ENCODE measurements at regions not wholly inside any gene's neighbourhood (a gene's known extent, or its start where the extent isn't known, plus 50 kb on each side); places are given as distances from the start of the nearest gene placed in this dataset.
"Not testable (repeated sequence)": the region's sequence is repeated elsewhere in the genome, so short reads cannot be mapped to it uniquely, and the experiment has no call there.

- DNase-seq: no peak
Measured at GRCh38 chr3:96491023-96491422, 323.4 kb upstream of the EPHA6 start.

GRCh38 chr3:96491868-96492267, 322.5 kb upstream of the EPHA6 start:
- DNase-seq: no peak

GRCh38 chr3:96510334-96510733, 304.1 kb upstream of the EPHA6 start:
- DNase-seq: no peak

- DNase-seq: no peak
Measured at GRCh38 chr3:96537165-96537564, 277.2 kb upstream of the EPHA6 start.

- DNase-seq: no peak
Measured at GRCh38 chr3:96538186-96538585, 276.2 kb upstream of the EPHA6 start.

- DNase-seq: no peak
Measured at GRCh38 chr3:96548073-96548472, 266.3 kb upstream of the EPHA6 start.

- no peak for DNase-seq
Measured at GRCh38 chr3:96576935-96577334, 237.5 kb upstream of the EPHA6 start.

GRCh38 chr3:96584066-96584465, 230.3 kb upstream of the EPHA6 start:
- DNase-seq: no peak

GRCh38 chr3:96606865-96607264, 207.5 kb upstream of the EPHA6 start:
- not testable (repeated sequence) for DNase-seq

GRCh38 chr3:96619475-96619874, 194.9 kb upstream of the EPHA6 start:
- DNase-seq: peak in 1 of 2 experiments; percentile 19

- DNase-seq: no peak
Measured at GRCh38 chr3:96622878-96623277, 191.5 kb upstream of the EPHA6 start.

GRCh38 chr3:96631050-96631449, 183.3 kb upstream of the EPHA6 start:
- DNase-seq: no peak

GRCh38 chr3:96646596-96646995, 167.8 kb upstream of the EPHA6 start:
- no peak for DNase-seq

- no peak for DNase-seq
Measured at GRCh38 chr3:96657710-96658109, 156.7 kb upstream of the EPHA6 start.

- not testable (repeated sequence) for DNase-seq
Measured at GRCh38 chr3:96671861-96672595, 142.4 kb upstream of the EPHA6 start.

- DNase-seq: no peak
Measured at GRCh38 chr3:96677156-96677555, 137.2 kb upstream of the EPHA6 start.

- no peak for DNase-seq
Measured at GRCh38 chr3:96678325-96678724, 136.1 kb upstream of the EPHA6 start.

GRCh38 chr3:96700322-96701315, 113.8 kb upstream of the EPHA6 start:
- DNase-seq: no peak

- DNase-seq: no peak
Measured at GRCh38 chr3:96705895-96706294, 108.5 kb upstream of the EPHA6 start.

- no peak for DNase-seq
Measured at GRCh38 chr3:96706509-96706908, 107.9 kb upstream of the EPHA6 start.

GRCh38 chr3:96711816-96712215, 102.6 kb upstream of the EPHA6 start:
- DNase-seq: no peak

GRCh38 chr3:96712792-96713191, 101.6 kb upstream of the EPHA6 start:
- DNase-seq: no peak

GRCh38 chr3:96719921-96720320, 94.5 kb upstream of the EPHA6 start:
- DNase-seq: no peak

GRCh38 chr3:96731031-96731430, 83.4 kb upstream of the EPHA6 start:
- no peak for DNase-seq
